NCI-H526 (cell line): ENCODE measurements at regions not wholly inside any gene's neighbourhood (a gene's known extent, or its start where the extent isn't known, plus 50 kb on each side); places are given as distances from the start of the nearest gene placed in this dataset.
"Not testable (repeated sequence)": the region's sequence is repeated elsewhere in the genome, so short reads cannot be mapped to it uniquely, and the experiment has no call there.

Experiments
- DNase-seq, 2 experiments: peaks; one replicate each; lab custom pipeline; 2025; lab: John Stamatoyannopoulos, UW

DNA sequence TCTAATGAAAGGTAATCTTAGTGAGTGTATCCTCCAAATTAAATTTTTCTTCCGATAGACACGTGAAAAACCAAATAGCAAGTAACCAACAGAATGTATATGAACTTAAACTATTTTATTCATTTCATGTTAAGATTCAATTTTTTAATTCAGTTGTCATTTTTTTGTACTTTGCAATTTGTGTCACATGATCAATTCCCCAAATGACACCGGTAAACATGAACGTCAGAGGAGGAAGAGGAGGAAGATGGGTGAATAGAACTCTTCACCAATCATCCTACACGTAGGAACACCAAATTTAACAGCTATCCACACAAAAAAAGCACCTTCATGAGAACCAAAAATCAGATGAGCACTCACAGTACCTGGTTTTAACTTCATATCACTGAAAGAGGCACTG lies 401.4 kb upstream of the MIR17HG start:
- not testable (repeated sequence) for DNase-seq

DNA sequence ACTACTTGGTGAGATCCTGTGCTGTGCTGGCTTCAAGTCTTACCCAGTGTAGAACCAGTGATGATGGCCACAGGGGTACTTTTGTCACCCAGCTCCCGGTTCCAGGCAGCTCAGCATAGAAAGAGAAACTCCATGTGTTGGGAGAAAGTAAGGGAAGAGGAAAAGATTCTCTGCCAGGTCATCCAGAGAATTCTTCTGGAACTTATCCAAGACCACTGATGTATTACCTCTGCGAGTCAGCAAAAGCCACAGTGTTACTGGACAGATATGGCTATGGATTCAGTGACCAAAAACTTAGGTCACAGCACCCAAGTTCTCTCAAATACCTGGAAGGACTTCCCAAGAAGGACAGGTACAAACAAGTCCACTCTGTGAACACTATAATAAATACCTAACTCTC lies 399.5 kb upstream of the MIR17HG start:
- DNase-seq, result no peak

- DNase-seq, result no peak
Measured at GRCh38 chr13:90950160-90950559, 397.3 kb upstream of the MIR17HG start.

GRCh38 chr13:90951663-90952062 lies 395.8 kb upstream of the MIR17HG start:
- no peak for DNase-seq

- DNase-seq, result no peak
Measured at GRCh38 chr13:90952326-90952725, 395.2 kb upstream of the MIR17HG start.

GRCh38 chr13:90954605-90955195 lies 392.8 kb upstream of the MIR17HG start:
- DNase-seq, result no peak

GRCh38 chr13:90956031-90956430 lies 391.5 kb upstream of the MIR17HG start:
- no peak for DNase-seq

DNA sequence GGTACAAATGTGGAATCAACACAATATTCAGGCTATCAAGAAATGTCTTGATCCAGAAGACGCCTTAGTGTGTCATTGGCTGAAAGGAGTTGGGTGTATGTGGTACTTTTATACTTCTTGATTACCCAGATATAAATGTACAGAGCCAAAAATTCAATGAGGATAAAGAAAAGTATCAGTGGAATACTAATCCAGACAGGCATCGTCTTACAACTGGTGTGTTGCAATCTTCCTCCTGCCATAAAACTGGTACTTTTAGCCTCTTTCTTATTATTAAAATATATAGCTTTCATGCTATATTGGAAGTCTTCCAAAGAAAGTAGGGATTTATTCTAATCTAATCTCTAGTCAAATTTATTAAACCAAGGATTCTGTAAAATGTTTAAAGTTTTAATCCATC lies 388.6 kb upstream of the MIR17HG start:
- DNase-seq, result no peak

DNA sequence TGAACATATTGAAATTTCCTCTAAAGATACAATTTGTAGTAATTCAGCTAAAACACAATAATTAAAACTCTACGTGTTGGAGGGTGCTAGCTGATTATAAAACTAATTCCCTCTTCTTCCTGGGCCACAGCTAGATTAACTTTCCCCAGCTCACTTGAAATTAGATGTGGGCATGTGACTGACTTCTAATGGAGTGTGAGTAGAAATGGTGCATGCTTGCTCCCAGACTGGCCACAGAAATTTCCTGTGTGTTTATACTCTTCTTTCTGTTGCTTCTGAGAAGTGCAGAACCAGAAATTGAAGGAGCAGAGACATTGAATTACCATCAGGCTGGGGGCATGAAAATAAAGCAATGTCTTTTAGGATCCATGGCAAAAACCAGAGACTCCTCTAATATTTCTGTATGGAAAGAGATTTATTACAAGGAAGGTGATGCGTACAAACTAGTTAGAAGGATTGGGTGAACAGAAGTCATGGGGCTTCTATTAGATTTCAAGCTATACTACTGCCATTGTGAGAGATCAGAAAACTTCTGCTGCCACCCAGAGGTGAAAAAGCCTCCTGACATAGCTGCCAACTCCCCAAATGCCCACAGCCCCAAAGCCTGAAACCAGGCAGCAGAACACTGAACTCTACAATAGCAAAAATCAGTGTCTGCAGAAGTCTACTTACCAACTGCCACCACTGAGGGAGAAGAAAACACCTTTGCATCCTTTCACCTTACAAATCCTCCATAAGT lies 379.2 kb upstream of the MIR17HG start:
- peak; percentile 4 to 55 for DNase-seq

DNA sequence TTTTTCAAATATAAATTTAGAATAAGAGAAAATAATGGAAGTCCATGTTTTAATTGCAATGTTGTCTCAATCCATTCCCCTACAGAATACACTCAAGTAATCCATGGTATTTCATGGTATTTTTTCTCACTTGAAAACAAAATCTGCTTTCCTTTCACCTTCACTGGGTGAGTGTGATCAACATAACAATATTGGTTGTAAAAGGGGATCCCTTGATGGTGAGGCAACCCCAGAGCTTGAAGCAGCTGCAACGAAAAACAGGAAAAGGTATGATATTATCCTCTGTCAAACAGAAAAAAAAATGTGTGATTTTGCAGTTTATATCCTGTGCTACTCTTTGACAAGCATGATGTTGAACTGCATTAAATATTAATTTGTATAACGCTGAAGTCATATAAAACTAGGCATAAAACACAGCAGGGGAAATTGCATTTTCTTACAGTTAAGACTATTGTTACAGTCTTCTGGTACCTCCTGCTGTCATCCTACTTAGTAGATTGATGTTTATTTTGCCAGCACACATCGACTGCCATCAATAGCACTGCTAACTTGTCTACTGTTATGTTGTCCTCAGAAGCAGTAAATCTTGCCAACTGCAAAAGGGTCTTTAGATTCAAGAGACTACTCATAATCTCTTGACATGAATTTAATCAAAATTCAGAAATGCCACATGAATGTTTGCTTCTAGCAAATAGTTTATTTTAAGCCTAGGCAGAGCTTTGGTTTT lies 373.1 kb upstream of the MIR17HG start:
- no peak for DNase-seq

GRCh38 chr13:90979059-90979458 lies 368.4 kb upstream of the MIR17HG start:
- DNase-seq, result no peak

GRCh38 chr13:90984756-90985155 lies 362.7 kb upstream of the MIR17HG start:
- no peak for DNase-seq

DNA sequence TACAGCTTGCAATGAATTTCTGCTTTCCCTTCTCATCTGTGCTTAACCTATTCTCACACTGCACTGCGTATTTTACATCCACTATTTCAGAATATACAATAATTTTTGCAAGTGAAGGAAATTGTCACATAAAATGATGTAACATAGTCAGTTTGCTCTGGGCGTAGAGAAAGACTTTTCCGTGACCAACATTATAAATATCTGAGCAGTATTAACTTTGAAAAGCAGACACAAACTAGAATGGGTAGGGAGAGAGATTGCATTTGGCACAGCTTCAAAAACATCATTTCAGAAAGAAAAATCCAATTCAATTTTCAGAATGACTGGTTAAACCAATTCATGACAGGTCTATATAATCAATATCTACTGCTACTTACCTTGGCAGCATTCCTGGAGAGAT lies 352.5 kb upstream of the MIR17HG start:
- DNase-seq, result no peak

GRCh38 chr13:90995614-90996013 lies 351.9 kb upstream of the MIR17HG start:
- DNase-seq, result no peak

DNA sequence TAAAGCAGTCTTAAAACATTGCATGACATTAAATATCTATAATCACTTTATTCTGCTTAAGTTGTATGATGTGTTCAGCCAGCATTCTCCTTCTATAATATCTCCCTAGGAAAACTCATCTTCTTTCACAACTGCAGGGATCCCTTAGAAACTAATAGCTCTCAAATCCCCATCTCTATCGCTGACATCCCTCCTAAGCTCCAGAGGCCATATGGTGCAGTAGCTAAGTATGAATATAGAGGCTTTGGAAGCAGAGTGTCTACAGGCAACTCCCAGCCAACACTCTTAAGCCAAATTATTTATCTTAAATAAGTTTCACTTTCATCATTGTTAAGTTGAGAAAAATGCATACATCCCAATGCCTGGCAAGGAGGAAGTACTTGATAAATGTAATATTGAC lies 349.5 kb upstream of the MIR17HG start:
- no peak for DNase-seq

DNA sequence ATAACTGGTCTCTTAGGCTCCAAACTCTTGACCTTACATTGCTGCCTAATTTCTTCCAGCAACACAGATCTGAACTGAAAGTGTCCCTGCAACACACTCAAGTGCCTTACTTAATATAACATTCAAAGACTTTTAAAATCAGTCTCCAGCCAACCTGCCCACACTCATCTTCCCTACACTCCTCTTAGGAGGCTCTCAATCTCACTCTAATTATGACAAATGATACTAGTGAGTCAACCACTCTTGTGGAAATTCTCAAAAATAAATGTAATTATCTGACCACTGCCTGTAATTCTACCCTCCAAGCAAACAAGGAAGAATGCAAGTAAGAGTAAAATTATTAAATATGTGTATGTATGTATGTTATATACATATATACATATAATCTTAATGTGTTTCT lies 348.1 kb upstream of the MIR17HG start:
- DNase-seq, result no peak

- DNase-seq, result no peak
Measured at GRCh38 chr13:91001371-91001770, 346.1 kb upstream of the MIR17HG start.

GRCh38 chr13:91014696-91015095 lies 332.8 kb upstream of the MIR17HG start:
- DNase-seq, result no peak

- peak; percentile 2 to 55 for DNase-seq
Measured at GRCh38 chr13:91017031-91017668, 330.3 kb upstream of the MIR17HG start.

GRCh38 chr13:91017669-91018053 lies 329.8 kb upstream of the MIR17HG start:
- DNase-seq, result no peak

DNA sequence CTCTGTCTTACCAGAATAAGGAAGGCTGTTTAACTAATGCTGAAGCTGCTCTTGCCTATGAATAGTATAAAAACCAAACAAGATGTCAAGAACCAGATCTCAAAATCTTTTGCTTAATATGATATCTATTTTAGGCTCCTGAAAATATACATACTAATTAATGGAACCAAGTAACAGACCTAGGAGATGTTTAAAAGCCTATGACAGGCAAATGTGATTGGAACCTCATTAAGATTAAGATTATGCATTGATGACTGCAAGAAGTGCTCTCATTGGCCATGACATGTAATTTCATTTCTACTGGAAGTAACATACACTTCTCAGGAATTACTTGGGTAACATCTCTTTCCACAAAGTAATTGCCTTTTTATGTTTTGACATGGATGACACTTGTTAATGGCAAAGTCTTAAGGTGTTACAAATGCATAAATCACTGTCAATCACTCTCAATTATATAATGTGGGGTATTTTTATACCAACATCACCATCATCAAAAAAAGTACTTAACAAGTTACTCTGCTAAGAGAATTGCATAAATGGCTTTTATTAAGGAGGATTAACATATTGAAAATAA lies 326.9 kb upstream of the MIR17HG start:
- DNase-seq, result no peak

DNA sequence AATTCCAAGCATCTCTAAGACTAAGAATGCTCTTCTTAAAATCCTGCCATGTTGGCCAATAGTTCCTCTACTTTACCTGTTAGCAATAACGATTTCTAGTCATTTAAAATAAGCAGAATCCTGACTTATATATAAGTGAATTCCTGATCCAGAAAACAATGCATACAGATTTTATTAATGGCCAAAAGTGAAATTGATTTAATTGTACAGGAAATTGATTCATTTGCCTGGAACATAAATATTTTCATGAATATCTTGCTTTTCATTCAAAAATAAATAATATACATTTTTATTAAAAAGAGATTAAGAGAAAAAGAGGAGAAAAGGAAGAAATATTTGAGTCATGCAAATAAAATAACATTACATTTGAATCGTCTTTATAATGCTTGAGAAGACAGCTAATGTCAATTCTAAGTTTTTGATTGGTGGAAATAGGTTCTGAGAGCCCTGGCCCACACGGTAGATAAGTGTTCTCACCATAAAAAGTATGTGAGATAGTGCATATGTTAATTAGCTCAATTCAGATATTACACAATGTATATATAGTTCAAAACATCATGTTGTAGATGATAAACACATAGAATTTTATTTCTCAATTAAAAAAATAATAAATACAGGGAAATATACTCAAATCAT lies 323.2 kb upstream of the MIR17HG start:
- DNase-seq, result no peak
